ENCODE measurements at regions not wholly inside any gene's neighbourhood (a gene's known extent, or its start where the extent isn't known, plus 50 kb on each side); places are given as distances from the start of the nearest gene placed in this dataset.
"Not testable (repeated sequence)": the region's sequence is repeated elsewhere in the genome, so short reads cannot be mapped to it uniquely, and the experiment has no call there.

DNA sequence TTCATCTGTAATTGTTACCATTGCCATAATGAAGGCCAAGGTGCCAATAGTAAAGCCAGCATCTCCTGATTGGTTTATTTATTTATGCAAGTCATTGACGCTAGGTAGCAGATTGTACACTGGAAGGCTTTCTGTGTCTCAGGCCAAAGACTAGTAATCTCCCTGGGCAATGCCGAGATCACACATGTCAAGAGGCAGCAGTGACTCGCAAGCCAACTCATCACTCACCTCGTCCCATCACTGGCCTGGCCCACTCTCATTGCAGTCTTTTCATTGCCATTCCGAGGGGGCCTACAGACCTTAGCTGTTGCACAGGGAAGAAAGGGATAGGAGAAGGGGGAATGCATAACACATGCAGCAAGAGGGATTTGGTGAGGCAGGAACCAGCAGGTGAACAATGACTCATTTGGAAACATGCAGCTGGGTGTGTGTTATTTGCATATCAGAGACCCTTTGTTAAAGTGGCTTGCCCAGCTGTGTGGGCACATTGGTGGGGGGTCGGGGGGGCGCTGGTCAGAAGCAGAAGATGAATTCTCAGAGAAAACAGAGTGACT, 448.7 kb upstream of the HNRNPA3 start:
- no peak for DNase-seq (ENCODE audit: low spot score)

DNA sequence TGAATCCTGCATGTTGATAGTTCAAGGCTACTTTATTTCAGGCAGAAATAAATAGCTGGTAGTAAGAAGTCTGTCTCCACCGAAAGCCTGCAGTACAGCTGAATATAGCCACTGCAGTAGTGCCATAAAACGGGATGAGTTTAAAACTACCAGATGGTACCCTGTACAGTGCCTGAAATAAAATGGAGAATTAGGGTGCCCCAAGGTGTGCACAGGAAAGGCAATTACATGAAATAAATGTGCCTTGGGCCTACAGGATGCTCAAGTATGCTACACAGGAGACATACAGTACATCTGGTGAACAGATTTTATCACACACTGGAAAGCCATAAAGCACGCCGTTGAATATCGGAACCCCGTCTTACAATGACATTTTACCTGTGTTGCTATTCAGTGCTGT, 447.7 kb upstream of the HNRNPA3 start:
- DNase-seq (ENCODE audit: low spot score), result no peak

DNA sequence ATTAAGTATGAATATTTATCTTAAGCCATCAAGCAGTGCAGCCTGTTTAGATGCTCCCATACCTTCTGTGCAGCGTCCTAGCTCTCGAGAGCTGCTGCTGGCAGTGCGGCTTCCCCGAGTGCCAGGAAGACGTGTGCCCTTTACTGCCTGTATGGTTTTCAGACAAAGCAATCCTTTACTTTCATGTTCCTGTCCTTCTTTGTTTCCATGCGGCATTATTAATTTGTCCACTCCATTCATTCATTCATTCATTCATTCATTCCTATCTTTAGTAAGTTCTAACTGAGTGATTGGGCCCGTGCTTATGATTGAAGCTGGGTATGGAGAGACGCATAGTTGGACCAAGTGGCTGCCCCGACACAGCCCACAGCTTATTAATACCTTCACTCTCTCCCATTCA, 446.6 kb upstream of the HNRNPA3 start:
- no peak for DNase-seq (ENCODE audit: low spot score)

GRCh38 chr2:176768185-176768584, 444.4 kb upstream of the HNRNPA3 start:
- no peak for DNase-seq (ENCODE audit: low spot score)

DNA sequence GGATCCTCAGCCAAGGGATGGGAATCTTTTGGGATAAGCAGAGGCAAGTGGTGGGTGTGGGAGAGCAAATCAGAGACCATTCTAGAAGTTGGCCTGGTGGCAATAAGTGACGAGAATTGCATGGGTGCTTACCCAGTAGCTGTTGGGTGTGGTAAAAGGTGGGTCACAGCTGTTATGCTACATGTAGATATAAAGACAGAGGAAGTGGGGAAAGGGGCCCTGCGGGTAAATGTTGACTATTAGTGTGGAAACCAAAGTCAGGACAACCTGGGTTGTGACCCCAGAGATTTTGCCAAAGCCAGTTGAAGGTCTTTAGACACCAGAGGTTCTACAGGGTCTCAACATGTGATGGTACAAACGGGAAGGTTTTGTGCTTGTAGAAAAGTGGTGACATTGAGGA, 443.6 kb upstream of the HNRNPA3 start:
- no peak for DNase-seq (ENCODE audit: low spot score)

GRCh38 chr2:176769499-176770370, 442.9 kb upstream of the HNRNPA3 start:
- DNase-seq (ENCODE audit: low spot score), result no peak

DNA sequence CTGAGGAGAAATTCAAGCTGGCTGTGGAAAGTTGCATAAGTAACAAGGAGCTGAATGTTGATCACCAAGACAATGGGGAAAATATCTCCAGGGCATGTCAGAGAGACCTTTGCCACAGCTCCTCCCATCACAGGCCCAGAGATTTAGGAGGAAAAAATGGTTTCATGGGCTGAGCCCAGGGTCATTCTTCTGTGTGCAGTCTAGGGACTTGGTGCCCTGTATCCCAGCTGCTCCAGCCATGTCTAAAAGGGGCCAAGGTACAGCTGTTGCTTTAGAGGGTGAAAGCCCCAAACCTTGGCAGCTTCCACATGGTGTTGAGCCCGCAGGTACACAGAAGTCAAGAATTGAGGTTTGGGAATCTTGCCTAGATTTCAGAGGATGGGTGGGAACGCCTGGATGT, 439.8 kb upstream of the HNRNPA3 start:
- DNase-seq (ENCODE audit: low spot score), result no peak

DNA sequence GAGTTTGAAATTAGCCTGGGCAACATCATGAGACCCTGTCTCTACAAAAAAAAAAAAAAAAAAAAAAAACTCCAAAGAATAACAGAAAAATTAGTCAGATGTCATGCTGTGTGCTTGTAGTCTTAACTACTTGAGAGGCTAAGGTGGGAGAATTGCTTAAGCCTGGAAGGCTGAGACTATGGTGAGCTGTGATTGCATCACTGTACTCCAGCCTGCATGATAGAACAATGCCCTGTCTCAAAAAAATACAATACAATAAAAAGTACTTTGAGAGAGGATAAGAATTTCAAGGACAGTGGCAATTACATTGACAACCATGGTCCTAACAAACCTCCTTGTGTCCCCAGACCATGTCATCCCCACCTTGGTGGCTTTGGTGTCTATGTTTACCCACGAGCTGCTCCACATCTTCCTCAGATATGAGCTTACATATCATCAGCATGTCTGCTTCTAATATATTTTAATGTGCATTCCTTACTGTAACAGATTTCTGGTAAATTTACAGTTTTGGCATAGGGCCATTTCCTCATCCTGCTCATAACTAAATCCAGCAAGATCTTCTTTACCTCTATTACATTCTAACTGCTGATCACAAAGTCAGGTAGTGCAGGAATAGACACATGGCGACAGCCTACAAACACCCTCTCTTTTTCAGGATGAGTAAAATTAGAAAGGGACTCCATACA, 437.7 kb upstream of the HNRNPA3 start:
- DNase-seq (ENCODE audit: low spot score), result no peak

DNA sequence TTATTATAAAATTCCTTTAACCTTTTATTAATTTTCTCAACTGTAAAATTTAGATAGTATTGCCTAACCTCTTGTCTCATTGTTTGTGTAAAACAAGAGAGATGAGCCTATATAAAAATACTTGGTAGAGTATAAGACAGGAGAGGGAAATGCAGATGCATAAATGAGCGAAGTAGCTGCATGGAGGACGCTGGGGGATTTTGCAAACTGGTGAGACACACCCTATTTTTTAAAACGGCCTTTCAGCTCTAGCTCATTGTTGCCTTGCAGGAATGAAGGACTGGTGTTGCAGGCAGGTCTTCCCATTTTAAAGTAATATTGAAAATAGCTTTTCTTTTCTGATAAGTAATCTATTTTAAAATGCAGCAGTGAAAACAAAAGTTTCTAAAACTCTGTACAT, 435.3 kb upstream of the HNRNPA3 start:
- no peak for DNase-seq (ENCODE audit: low spot score)

DNA sequence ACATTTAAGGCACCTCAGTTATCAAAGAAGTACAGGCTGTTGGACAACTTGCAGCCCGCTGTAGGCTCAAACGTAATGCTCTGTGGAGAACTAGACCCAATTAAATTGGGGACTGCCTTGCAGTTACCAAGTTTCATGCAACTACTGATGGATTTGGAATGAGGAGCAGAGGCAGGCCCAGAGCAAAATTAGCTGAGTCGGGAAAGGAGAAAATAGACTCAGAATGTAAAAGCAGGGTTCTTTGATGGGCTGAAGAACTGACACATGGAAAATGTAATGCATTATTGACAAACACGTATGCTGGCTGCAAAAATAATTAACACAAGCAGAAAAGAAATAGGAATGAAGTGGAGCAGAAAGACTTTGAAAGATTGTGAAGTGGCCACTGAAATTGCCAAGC, 432.7 kb upstream of the HNRNPA3 start:
- no peak for DNase-seq (ENCODE audit: low spot score)

DNA sequence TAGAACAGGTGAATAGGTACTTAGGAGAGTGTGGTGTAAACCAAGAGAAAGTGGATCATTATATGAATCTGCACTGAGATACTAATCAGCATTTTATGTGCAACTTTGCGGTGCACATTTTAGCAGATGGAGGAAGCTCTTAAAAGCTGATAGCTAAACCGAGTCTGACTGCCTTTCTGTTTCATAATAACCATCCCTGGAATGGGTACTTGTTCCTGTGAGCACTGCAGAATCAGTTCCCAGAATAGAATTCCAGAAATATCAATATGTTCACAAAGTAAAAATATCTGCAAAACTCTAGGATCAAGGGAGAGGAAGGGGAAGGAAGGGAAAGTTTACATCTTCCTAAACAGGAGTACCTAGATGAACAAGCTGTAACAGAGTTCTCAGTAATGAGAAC, 432.2 kb upstream of the HNRNPA3 start:
- no peak for DNase-seq (ENCODE audit: low spot score)

GRCh38 chr2:176781570-176782217, 430.9 kb upstream of the HNRNPA3 start:
- no peak for DNase-seq (ENCODE audit: low spot score)

DNA sequence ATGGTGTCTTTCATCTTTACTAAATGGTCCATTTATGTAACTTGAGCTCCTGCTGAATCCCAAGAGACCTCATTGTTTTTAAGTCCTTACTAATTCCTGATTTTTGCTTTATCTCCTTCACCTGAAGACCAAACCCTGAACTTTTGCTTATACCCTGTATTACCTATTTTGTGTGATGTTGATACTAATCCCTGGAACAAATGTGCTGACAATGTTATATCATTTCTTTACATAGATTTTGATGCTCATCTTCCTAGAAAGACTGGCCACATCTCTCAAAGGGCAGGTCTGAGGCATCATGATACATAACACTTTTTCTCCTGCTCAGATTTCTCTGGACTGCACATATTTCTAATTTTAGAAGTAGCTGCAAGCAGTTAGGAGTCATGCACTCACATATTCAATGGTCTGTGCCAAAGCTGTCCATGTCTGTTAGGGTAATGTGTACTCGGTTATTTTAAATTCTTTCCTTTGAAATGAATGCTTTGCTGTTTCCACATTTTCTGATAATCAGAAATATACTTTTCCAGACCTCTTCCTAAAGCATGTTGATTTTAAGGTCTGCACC, 427.9 kb upstream of the HNRNPA3 start:
- DNase-seq (ENCODE audit: low spot score), result no peak

GRCh38 chr2:176789751-176790150, 422.8 kb upstream of the HNRNPA3 start:
- no peak for DNase-seq (ENCODE audit: low spot score)

DNA sequence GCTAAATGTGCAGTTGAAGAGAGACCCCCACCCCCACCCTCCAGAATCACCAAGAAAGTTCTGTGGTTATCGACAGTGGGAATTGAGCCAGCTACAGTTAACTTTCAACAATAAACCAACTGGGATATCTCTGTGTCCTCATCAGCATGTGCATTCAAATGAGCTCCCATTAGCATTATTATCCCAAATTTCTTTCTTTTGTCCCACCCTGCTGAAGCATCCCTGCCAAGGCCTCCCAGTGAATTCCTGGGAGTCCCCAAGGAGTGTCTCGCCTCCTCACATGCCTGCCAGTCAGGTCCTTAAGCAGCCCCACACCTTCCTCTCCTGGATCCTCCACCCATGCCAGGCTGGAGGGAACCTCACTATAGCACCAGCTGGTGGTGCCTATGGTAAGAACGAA, 422.1 kb upstream of the HNRNPA3 start:
- no peak for DNase-seq (ENCODE audit: low spot score)

DNA sequence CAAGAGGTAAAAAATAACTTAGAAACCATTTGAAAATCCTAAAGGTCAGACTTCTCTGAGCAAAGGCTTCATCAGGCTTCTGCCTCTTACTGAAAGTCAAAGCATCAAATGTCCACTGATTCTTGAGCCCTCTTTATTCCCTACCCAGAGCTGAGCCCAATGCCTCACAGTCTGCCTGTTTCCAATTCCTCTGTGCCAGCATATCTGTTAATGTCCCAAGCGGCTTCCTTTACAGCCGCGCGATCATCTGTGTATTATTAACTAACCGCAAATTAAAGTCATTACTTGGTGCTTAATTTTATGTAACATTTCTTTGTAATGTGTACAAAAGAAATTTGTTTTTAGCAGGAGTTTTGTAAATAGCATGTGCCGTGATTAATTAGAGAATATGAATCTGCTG, 418.8 kb upstream of the HNRNPA3 start:
- DNase-seq (ENCODE audit: low spot score), result no peak

- DNase-seq (ENCODE audit: low spot score), result no peak
Measured at GRCh38 chr2:176794392-176794791, 418.2 kb upstream of the HNRNPA3 start.

GRCh38 chr2:176795823-176796222, 416.8 kb upstream of the HNRNPA3 start:
- DNase-seq (ENCODE audit: low spot score), result no peak

GRCh38 chr2:176796677-176797076, 415.9 kb upstream of the HNRNPA3 start:
- DNase-seq (ENCODE audit: low spot score), result not testable (repeated sequence)

DNA sequence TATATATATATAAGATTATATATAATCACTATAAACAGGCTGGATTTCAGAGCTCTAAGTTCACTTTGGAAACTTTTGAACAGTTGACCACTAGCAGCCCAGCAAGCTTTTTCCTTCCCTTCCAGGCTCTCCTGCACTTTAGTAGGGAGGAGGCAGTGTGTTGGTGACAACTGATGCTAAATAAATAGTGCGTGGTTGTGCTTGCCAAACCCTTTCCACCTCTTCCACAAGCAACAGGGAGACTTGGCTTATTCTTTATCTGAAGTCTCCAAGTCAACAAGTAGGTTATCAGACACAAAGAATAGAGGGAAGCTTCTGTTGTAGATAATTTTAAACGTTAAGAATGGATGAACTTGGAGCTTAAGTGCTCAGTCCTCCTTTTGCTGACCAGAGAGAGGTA, 408.2 kb upstream of the HNRNPA3 start:
- no peak for DNase-seq (ENCODE audit: low spot score)

DNA sequence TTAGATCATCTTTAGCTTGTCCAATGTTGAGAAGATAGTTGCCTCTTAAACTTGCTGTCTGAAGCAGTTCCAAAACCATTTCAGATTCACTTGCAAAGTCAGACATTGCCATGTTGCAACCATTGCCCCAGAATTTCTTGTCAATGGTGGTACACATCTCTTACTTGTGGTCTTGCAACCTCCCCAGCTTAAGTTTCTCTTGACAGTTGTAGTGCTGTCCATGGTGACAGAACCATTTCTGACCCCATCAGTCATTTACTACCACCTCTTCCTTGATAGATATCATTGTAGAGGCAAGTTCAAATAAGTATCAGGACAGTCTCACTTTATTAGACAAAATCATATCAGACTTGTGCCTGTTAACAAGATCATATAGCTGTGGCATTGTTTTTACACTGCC, 407.2 kb upstream of the HNRNPA3 start:
- no peak for DNase-seq (ENCODE audit: low spot score)

- DNase-seq (ENCODE audit: low spot score), result no peak
Measured at GRCh38 chr2:176812246-176812775, 400.3 kb upstream of the HNRNPA3 start.

All from HuH-7.5 (cell line).